GM12878 (cell line): ENCODE measurements at regions not wholly inside any gene's neighbourhood (a gene's known extent, or its start where the extent isn't known, plus 50 kb on each side); places are given as distances from the start of the nearest gene placed in this dataset.

Experiments
- ATAC-seq: fragments of 200-7000 bp; cut with Tn5 transposase; 3 replicates; pipeline ENCODE4 v1.9.1; 2020; ENCODE audit warnings: mild to moderate bottlenecking, moderate library complexity
- BruUV-seq: library from RNA; stranded (reverse); fragments of 400-500 nt; replicated peaks from 2 replicates; lab custom pipeline; 2021; lab: Mats Ljungman, UMichigan
- CTCF ChIA-PET: fragments of 300-600 bp; sonication (Branson Sonifier 250); formaldehyde crosslinking; extraction: SDS; loops from one replicate; lab custom pipeline; 2021; ENCODE audit warnings: inconsistent platforms; lab: Yijun Ruan, JAX
- POLR2A ChIA-PET: fragments of 350-600 bp; formaldehyde crosslinking; extraction: SDS; loops from one replicate; lab custom pipeline; 2021; ENCODE audit warnings: inconsistent platforms; lab: Charles Lee
- RAD21 ChIA-PET: fragments of 300-600 bp; sonication (Branson Sonifier 250); formaldehyde crosslinking; loops from one replicate; lab custom pipeline; 2023; ENCODE audit warnings: antibody characterized with exemption; ENCODE audit not compliant: unreplicated experiment; lab: Charles Lee
- SMC1A ChIA-PET: fragments of 300-600 bp; sonication (Branson Sonifier 250); formaldehyde crosslinking; loops from one replicate; lab custom pipeline; 2023; ENCODE audit not compliant: unreplicated experiment, uncharacterized antibody; lab: Charles Lee
- DNase-seq: peaks from one replicate; pipeline ENCODE4 v3.0.0-alpha.2; 2011; ENCODE audit warnings: low read depth, low spot score
- FAIRE-seq: peaks from 3 replicates; lab custom pipeline; 2011; peaks lifted over from hg19 to GRCh38; lab: Jason Lieb, UNC
- H2AFZ ChIP-seq: 2 replicates; pipeline ENCODE4 v1.6.0; 2011; ENCODE audit warnings: low read depth, low read length, control low read depth; ENCODE audit not compliant: control insufficient read depth
- H3K27ac ChIP-seq: 2 replicates; pipeline ENCODE4 v1.5.1; 2011; ENCODE audit warnings: control low read depth; ENCODE audit not compliant: control insufficient read depth, insufficient read depth
- H3K27me3 ChIP-seq, 2 experiments: replicated peaks in 1 of 2; 2 replicates each; pipeline versions ENCODE4 v1.6.0 to v1.6.1; 2011; ENCODE audit warnings: low read length in 1 of 2; ENCODE audit not compliant: control insufficient read depth in 2 of 2, insufficient read depth in 2 of 2
- H3K36me3 ChIP-seq, 2 experiments: 2 replicates each; pipeline ENCODE4 v1.5.1; 2011; ENCODE audit warnings: low read length in 1 of 2; ENCODE audit not compliant: control insufficient read depth in 2 of 2, insufficient read depth in 2 of 2
- H3K4me1 ChIP-seq: 2 replicates; pipeline ENCODE4 v1.6.1; 2011; ENCODE audit warnings: mild to moderate bottlenecking, low read length, moderate library complexity, mixed read lengths; ENCODE audit not compliant: control insufficient read depth, insufficient read depth
- H3K4me2 ChIP-seq: 2 replicates; pipeline ENCODE4 v1.6.0; 2011; ENCODE audit warnings: control low read depth; ENCODE audit not compliant: control insufficient read depth, insufficient read depth
- H3K4me3 ChIP-seq: fragments of 200-600 bp; sonication (generic); 2 replicates; pipeline ENCODE4 v1.5.1; 2016
- H3K79me2 ChIP-seq: 2 replicates; pipeline ENCODE4 v1.6.0; 2011; ENCODE audit warnings: low read length; ENCODE audit not compliant: control insufficient read depth, insufficient read depth
- H3K9ac ChIP-seq: 2 replicates; pipeline ENCODE4 v1.8.0; 2011; ENCODE audit warnings: low read length, control low read depth, mixed read lengths; ENCODE audit not compliant: control insufficient read depth, insufficient read depth
- H3K9me3 ChIP-seq: replicated peaks from 3 replicates; pipeline ENCODE4 v1.5.1; 2011; ENCODE audit warnings: mild to moderate bottlenecking, low read length; ENCODE audit not compliant: control insufficient read depth, insufficient read depth
- H4K20me1 ChIP-seq: 2 replicates; pipeline ENCODE4 v1.6.0; 2011; ENCODE audit not compliant: control insufficient read depth, insufficient read depth
- CTCF ChIP-seq, 3 experiments: IDR thresholded peaks in 2 of 3; conservative IDR thresholded peaks in 1 of 3; 2 replicates each; pipeline ENCODE4 v1.5.1; 2011; ENCODE audit warnings: low read depth in 3 of 3, low read length in 3 of 3, mild to moderate bottlenecking in 3 of 3, control low read depth in 2 of 3, moderate library complexity in 2 of 3, inconsistent platforms in 1 of 3, mixed read lengths in 1 of 3; ENCODE audit not compliant: control insufficient read depth in 2 of 3, insufficient read depth in 1 of 3; ENCODE audit errors: extremely low read depth in 1 of 3
- KAT2A ChIP-seq: conservative IDR thresholded peaks from 2 replicates; pipeline ENCODE4 v1.6.1; 2011; ENCODE audit warnings: low read depth, low read length; ENCODE audit not compliant: control insufficient read depth
- MYB ChIP-seq: fragments of 150-350 bp; IDR thresholded peaks from 2 replicates; pipeline ENCODE4 v1.6.1; 2014; ENCODE audit warnings: mild to moderate bottlenecking, low read depth, low read length, borderline replicate concordance
- NFIC ChIP-seq: IDR thresholded peaks from 2 replicates; pipeline ENCODE4 v1.6.1; 2012; ENCODE audit warnings: low read depth, mild to moderate bottlenecking, inconsistent platforms, low read length, moderate library complexity
- NFYA ChIP-seq: IDR thresholded peaks from 2 replicates; pipeline ENCODE4 v1.6.1; 2011; ENCODE audit warnings: low read depth, mild to moderate bottlenecking, low read length, improper control_type of control experiment, borderline replicate concordance
- NR2C1 ChIP-seq: fragments of 450-650 bp; IDR thresholded peaks from 2 replicates; pipeline ENCODE4 v1.6.1; 2017; ENCODE audit warnings: antibody characterized with exemption, mild to moderate bottlenecking, moderate library complexity
- RELA ChIP-seq: fragments of 450-650 bp; IDR thresholded peaks from 2 replicates; pipeline ENCODE4 v1.8.0; 2014; ENCODE audit warnings: borderline replicate concordance; ENCODE audit not compliant: partially characterized antibody
- SMAD1 ChIP-seq: fragments of 450-650 bp; IDR thresholded peaks from 2 replicates; pipeline ENCODE4 v1.6.1; 2018; ENCODE audit warnings: mild to moderate bottlenecking, low read depth; ENCODE audit not compliant: partially characterized antibody
- SP1 ChIP-seq: IDR thresholded peaks from one replicate; pipeline ENCODE4 v1.6.1; 2011; ENCODE audit warnings: low read depth, low read length
- TBL1XR1 ChIP-seq: IDR thresholded peaks from 2 replicates; pipeline ENCODE4 v1.6.1; 2012; ENCODE audit warnings: low read depth, low read length, improper control_type of control experiment
- USF2 ChIP-seq: IDR thresholded peaks from 2 replicates; pipeline ENCODE4 v1.6.1; 2011; ENCODE audit warnings: low read depth, low read length, improper control_type of control experiment, borderline replicate concordance
- YY1 ChIP-seq: IDR thresholded peaks from 2 replicates; pipeline ENCODE4 v1.6.1; 2011; ENCODE audit warnings: low read depth, mild to moderate bottlenecking, low read length
- ZBTB11 ChIP-seq: fragments of 450-650 bp; formaldehyde crosslinking; IDR thresholded peaks from 2 replicates; pipeline ENCODE4 v1.5.0; 2022; ENCODE audit warnings: mild to moderate bottlenecking, missing genetic modification characterization
- ZBTB40 ChIP-seq: fragments of 450-650 bp; IDR thresholded peaks from 2 replicates; pipeline ENCODE4 v1.6.1; 2016; ENCODE audit warnings: mild to moderate bottlenecking, moderate library complexity, borderline replicate concordance
- ZNF217 ChIP-seq: fragments of 450-650 bp; IDR thresholded peaks from 2 replicates; pipeline ENCODE4 v1.6.1; 2017; ENCODE audit warnings: antibody characterized with exemption, mild to moderate bottlenecking
- WGBS: methylation state at CpG from one replicate; pipeline ENCODE4 v1.1.6; 2016; ENCODE audit warnings: low lambda C conversion rate; ENCODE audit not compliant: insufficient replicate concordance, insufficient coverage; ENCODE audit errors: missing lambda C conversion rate; 5-methylcytosine and 5-hydroxymethylcytosine counted together
- in situ Hi-C: fragments of 300-500 bp; cut with MboI; formaldehyde crosslinking; loops from 9 replicates; pipeline ENCODE4 v1.14.3; 2018; ENCODE audit warnings: mixed read lengths
- intact Hi-C: fragments of 100-400 bp; cut with micrococcal nuclease; formaldehyde crosslinking; loops from one replicate; pipeline ENCODE4 v1.14.2; 2022; ENCODE audit not compliant: unreplicated experiment

GRCh38 chr2:236711440-236711839, 141.8 kb downstream of the ACKR3 start:
- ChIA-PET CTCF (no interaction called here), RAD21 (no interaction called here), SMC1A (no interaction called here), POLR2A (no interaction called here)
- Histone ChIP-seq H3K27ac (no peak overlapping the region), H3K4me3 (no peak overlapping the region), H3K9me3 (no peaks in the 10 kb centered on the region), H3K36me3 (no peaks in the 10 kb centered on the region), H3K79me2 (no peaks in the 10 kb centered on the region), H3K4me1 (no peaks in the 10 kb centered on the region), H3K4me2 (no peak overlapping the region), H2AFZ (no peak overlapping the region), H3K9ac (no peak overlapping the region), H3K27me3 (peaks cover 0 to 2% of the 10 kb centered on the region in 2 experiments; a peak in 2 of 4 replicates), H4K20me1 (no peaks in the 10 kb centered on the region)
- ATAC-seq: no peak
- in situ Hi-C loops (no loop called here), intact Hi-C loops (no loop called here)
- DNase-seq: no peak
- whole genome bisulfite sequencing: 42% methylated on average over 2 of the region's 2 CpGs
- no TSS peak for BruUV-seq
- FAIRE-seq: no peak
- TF ChIP-seq USF2 (no peak), NR2C1 (no peak), RELA (no peak), ZNF217 (no peak), TBL1XR1 (no peak), NFYA (no peak), KAT2A (no peak), YY1 (no peak), NFIC (no peak), MYB (no peak), ZBTB11 (CRISPR knock-in tag) (no peak), CTCF (IDR thresholded peaks at IDR 0.05 in 2 of 3, conservative IDR thresholded peaks at IDR 0.05 in 1 of 3; ENCODE audit: control insufficient read depth in 2 of 3, extremely low read depth in 1 of 3, insufficient read depth in 1 of 3, low read depth in 3 of 3, low read length in 3 of 3) (no peak), SMAD1 (no peak), ZBTB40 (no peak), SP1 (no peak)
